Thymus (tissue), 11 donors: ENCODE measurements at regions not wholly inside any gene's neighbourhood (a gene's known extent, or its start where the extent isn't known, plus 50 kb on each side); places are given as distances from the start of the nearest gene placed in this dataset.

Experiments
- DNase-seq, 9 donors: peaks; one replicate each; pipeline ENCODE4 v3.0.0-alpha.2; 2013; ENCODE audit warnings: low spot score in 9 of 9, low read depth in 6 of 9, missing footprints in 1 of 9
- H3K27ac ChIP-seq, 2 donors: one replicate each; pipeline ENCODE4 v1.5.1; 2013; ENCODE audit warnings: control low read depth in 1 of 2, low read depth in 1 of 2, low read length in 1 of 2, mild to moderate bottlenecking in 1 of 2, moderate library complexity in 1 of 2
- H3K27me3 ChIP-seq, 2 donors: one replicate each; pipeline ENCODE4 v1.5.1; 2013; ENCODE audit warnings: low read length in 1 of 2; ENCODE audit not compliant: control insufficient read depth in 2 of 2, insufficient read depth in 1 of 2
- H3K36me3 ChIP-seq, 2 donors: one replicate each; pipeline ENCODE4 v1.5.1; 2013; ENCODE audit warnings: low read length in 1 of 2, mild to moderate bottlenecking in 1 of 2, moderate library complexity in 1 of 2; ENCODE audit not compliant: control insufficient read depth in 2 of 2, insufficient read depth in 2 of 2
- H3K4me1 ChIP-seq, 2 donors: one replicate each; pipeline ENCODE4 v1.5.1; 2013; ENCODE audit warnings: low read length in 2 of 2; ENCODE audit not compliant: control insufficient read depth in 2 of 2, insufficient read depth in 2 of 2
- H3K4me3 ChIP-seq, 2 donors: one replicate each; pipeline ENCODE4 v1.5.1; 2013; ENCODE audit warnings: low read length in 2 of 2, control low read depth in 1 of 2, mild to moderate bottlenecking in 1 of 2
- H3K9me3 ChIP-seq, 2 donors: one replicate each; pipeline ENCODE4 v1.5.1; 2013; ENCODE audit warnings: low read length in 1 of 2, mild to moderate bottlenecking in 1 of 2; ENCODE audit not compliant: control insufficient read depth in 2 of 2, insufficient read depth in 1 of 2
- WGBS: extraction: QIAGEN DNeasy Blood & Tissue Kit; methylation state at CpG from one replicate; pipeline ENCODE4 v1.1.7; 2013; 5-methylcytosine and 5-hydroxymethylcytosine counted together
- donor health status: healthy.

GRCh38 chr12:84638811-84639368 lies 273.7 kb downstream of the SLC6A15 start:
- no peak overlapping the region for H3K27ac ChIP-seq
- H3K4me1 ChIP-seq = no peaks in the 10 kb centered on the region
- no peaks in the 10 kb centered on the region for H3K9me3 ChIP-seq
- H3K36me3 ChIP-seq = no peaks in the 10 kb centered on the region
- no peak overlapping the region for H3K4me3 ChIP-seq
- no peaks in the 10 kb centered on the region for H3K27me3 ChIP-seq
- WGBS = 90% methylated on average over 2 of the region's 2 CpGs
- no peak for DNase-seq

- Histone ChIP-seq H3K9me3 (no peaks in the 10 kb centered on the region), H3K27ac (no peak overlapping the region), H3K36me3 (no peaks in the 10 kb centered on the region), H3K4me1 (no peaks in the 10 kb centered on the region), H3K27me3 (no peaks in the 10 kb centered on the region), H3K4me3 (no peak overlapping the region)
- DNase-seq = no peak
Measured at GRCh38 chr12:84637926-84638325, 274.7 kb downstream of the SLC6A15 start.

- Histone ChIP-seq H3K4me1 (no peaks in the 10 kb centered on the region), H3K27ac (no peak overlapping the region), H3K9me3 (no peaks in the 10 kb centered on the region), H3K27me3 (no peaks in the 10 kb centered on the region), H3K4me3 (no peak overlapping the region), H3K36me3 (no peaks in the 10 kb centered on the region)
- no peak for DNase-seq
Measured at GRCh38 chr12:84636801-84637290, 275.8 kb downstream of the SLC6A15 start.

GRCh38 chr12:84634526-84634925 lies 278.1 kb downstream of the SLC6A15 start:
- Histone ChIP-seq H3K9me3 (no peaks in the 10 kb centered on the region), H3K27ac (no peak overlapping the region), H3K4me3 (no peak overlapping the region), H3K36me3 (no peaks in the 10 kb centered on the region), H3K27me3 (no peaks in the 10 kb centered on the region), H3K4me1 (no peaks in the 10 kb centered on the region)
- no peak for DNase-seq
- WGBS = 92% methylated on average over 4 of the region's 4 CpGs

- 94% methylated on average over 4 of the region's 4 CpGs for WGBS
- Histone ChIP-seq H3K27ac (no peak overlapping the region), H3K4me3 (no peak overlapping the region), H3K36me3 (no peaks in the 10 kb centered on the region), H3K4me1 (no peaks in the 10 kb centered on the region), H3K27me3 (no peaks in the 10 kb centered on the region), H3K9me3 (no peaks in the 10 kb centered on the region)
- no peak for DNase-seq
Measured at GRCh38 chr12:84632556-84632955, 280.0 kb downstream of the SLC6A15 start.

GRCh38 chr12:84631020-84631419 lies 281.6 kb downstream of the SLC6A15 start:
- H3K4me1 ChIP-seq = no peaks in the 10 kb centered on the region
- no peaks in the 10 kb centered on the region for H3K36me3 ChIP-seq
- no peak overlapping the region for H3K4me3 ChIP-seq
- H3K27me3 ChIP-seq = no peaks in the 10 kb centered on the region
- no peaks in the 10 kb centered on the region for H3K9me3 ChIP-seq
- DNase-seq = no peak
- no peak overlapping the region for H3K27ac ChIP-seq

GRCh38 chr12:84627593-84627992 lies 285.0 kb downstream of the SLC6A15 start:
- WGBS = 91% methylated on average over 3 of the region's 3 CpGs
- no peaks in the 10 kb centered on the region for H3K36me3 ChIP-seq
- no peak overlapping the region for H3K27ac ChIP-seq
- no peaks in the 10 kb centered on the region for H3K4me1 ChIP-seq
- DNase-seq = no peak
- H3K4me3 ChIP-seq = no peak overlapping the region
- no peaks in the 10 kb centered on the region for H3K9me3 ChIP-seq
- H3K27me3 ChIP-seq = no peaks in the 10 kb centered on the region

- H3K27me3 ChIP-seq = no peaks in the 10 kb centered on the region
- H3K4me3 ChIP-seq = no peak overlapping the region
- no peaks in the 10 kb centered on the region for H3K4me1 ChIP-seq
- H3K27ac ChIP-seq = no peak overlapping the region
- DNase-seq = no peak
- H3K9me3 ChIP-seq = no peaks in the 10 kb centered on the region
- no peaks in the 10 kb centered on the region for H3K36me3 ChIP-seq
- 91% methylated on average over 1 of the region's 1 CpG for WGBS
Measured at GRCh38 chr12:84624601-84625000, 288.0 kb downstream of the SLC6A15 start.

GRCh38 chr12:84619053-84619571 lies 293.5 kb downstream of the SLC6A15 start:
- no peaks in the 10 kb centered on the region for H3K4me1 ChIP-seq
- 82% methylated on average over 5 of the region's 5 CpGs for WGBS
- H3K4me3 ChIP-seq = no peak overlapping the region
- no peaks in the 10 kb centered on the region for H3K27me3 ChIP-seq
- no peak overlapping the region for H3K27ac ChIP-seq
- H3K36me3 ChIP-seq = no peaks in the 10 kb centered on the region
- DNase-seq = no peak
- H3K9me3 ChIP-seq = no peaks in the 10 kb centered on the region
